ENCODE measurements at regions not wholly inside any gene's neighbourhood (a gene's known extent, or its start where the extent isn't known, plus 50 kb on each side); places are given as distances from the start of the nearest gene placed in this dataset.

- Histone ChIP-seq H3K4me3 (no peak overlapping the region), H3K27ac (no peak overlapping the region)
- TF ChIP-seq CTCF (IDR thresholded peaks at IDR 0.05) = no peak
- DNase-seq (ENCODE audit: low spot score) = no peak
Observed at GRCh38 chr13:48776401-48776800, 122.7 kb downstream of the CYSLTR2 start.

- Histone ChIP-seq H3K4me3 (no peak overlapping the region), H3K27ac (no peak overlapping the region)
- TF ChIP-seq CTCF (IDR thresholded peaks at IDR 0.05) = no peak
- DNase-seq (ENCODE audit: low spot score) = no peak
Observed at GRCh38 chr13:48778610-48779009, 124.9 kb downstream of the CYSLTR2 start.

- H3K4me3 ChIP-seq = no peak overlapping the region
- no peak for TF ChIP-seq CTCF (IDR thresholded peaks at IDR 0.05)
- no peak overlapping the region for H3K27ac ChIP-seq
- no peak for DNase-seq (ENCODE audit: low spot score)
Observed at GRCh38 chr13:48780713-48781341, 127.1 kb downstream of the CYSLTR2 start.

GRCh38 chr13:48782429-48782840 lies 128.7 kb downstream of the CYSLTR2 start:
- no peak for DNase-seq (ENCODE audit: low spot score)
- no peak overlapping the region for H3K27ac ChIP-seq
- no peak overlapping the region for H3K4me3 ChIP-seq
- no peak for TF ChIP-seq CTCF (IDR thresholded peaks at IDR 0.05)

- H3K27ac ChIP-seq = peak overlapping the region in 1 of 2 donors; percentile 37
- no peak for DNase-seq (ENCODE audit: low spot score)
- no peak for TF ChIP-seq CTCF (IDR thresholded peaks at IDR 0.05)
- H3K4me3 ChIP-seq = no peak overlapping the region
Observed at GRCh38 chr13:48783181-48783630, 129.5 kb downstream of the CYSLTR2 start.

- no peak overlapping the region for H3K4me3 ChIP-seq
- no peak for DNase-seq (ENCODE audit: low spot score)
- no peak for TF ChIP-seq CTCF (IDR thresholded peaks at IDR 0.05)
- H3K27ac ChIP-seq = peak overlapping the region in 1 of 2 donors; percentile 37
Observed at GRCh38 chr13:48783695-48784230, 130.0 kb downstream of the CYSLTR2 start.

- Histone ChIP-seq H3K4me3 (no peak overlapping the region), H3K27ac (no peak overlapping the region)
- DNase-seq (ENCODE audit: low spot score) = no peak
- no peak for TF ChIP-seq CTCF (IDR thresholded peaks at IDR 0.05)
Observed at GRCh38 chr13:48784916-48785548, 131.3 kb downstream of the CYSLTR2 start.
